RWPE1 (cell line): ENCODE measurements at regions not wholly inside any gene's neighbourhood (a gene's known extent, or its start where the extent isn't known, plus 50 kb on each side); places are given as distances from the start of the nearest gene placed in this dataset.

Experiments used
- CTCF ChIA-PET: fragments of 350-600 bp; sonication (Branson Sonifier 250); formaldehyde crosslinking; extraction: SDS; loops from one replicate; lab custom pipeline; 2021; lab: Yijun Ruan, JAX
- POLR2A ChIA-PET: fragments of 400-600 bp; formaldehyde crosslinking; extraction: SDS; loops from one replicate; lab custom pipeline; 2020; ENCODE audit warnings: antibody characterized with exemption; ENCODE audit not compliant: low non-redundant PET; lab: Yijun Ruan, JAX
- DNase-seq: peaks from one replicate; pipeline ENCODE4 v3.0.0; 2012; ENCODE audit warnings: low spot score
- H3K27ac ChIP-seq: fragments of 450-650 bp; 2 replicates; pipeline ENCODE4 v1.5.1; 2017
- TF ChIP-seq, protein P1 (sequence below): fragments of 450-650 bp; conservative IDR thresholded peaks from 2 replicates; pipeline ENCODE4 v1.5.1; 2017; ENCODE audit warnings: low read depth, mild to moderate bottlenecking

DNA sequence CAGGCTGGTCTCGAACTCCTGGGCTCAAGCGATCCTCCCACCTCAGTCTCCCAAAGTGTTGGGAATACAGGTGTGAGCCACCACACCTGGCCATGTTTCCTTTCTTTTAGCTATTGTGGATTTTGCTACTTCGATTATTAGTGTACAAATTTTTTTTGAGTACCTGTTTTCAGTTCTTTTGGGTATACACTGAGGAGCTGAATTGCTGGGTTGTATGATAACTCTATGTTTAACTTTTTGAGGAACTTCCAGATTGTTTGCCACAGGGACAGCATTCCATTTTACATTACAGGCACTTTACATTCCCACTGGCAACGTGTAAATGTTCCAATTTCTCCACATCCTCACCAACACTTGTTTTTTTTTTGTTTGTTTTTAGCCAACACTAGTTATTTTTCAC is 198.1 kb upstream of the TBX3 start:
- TF ChIP-seq, protein P1, sequence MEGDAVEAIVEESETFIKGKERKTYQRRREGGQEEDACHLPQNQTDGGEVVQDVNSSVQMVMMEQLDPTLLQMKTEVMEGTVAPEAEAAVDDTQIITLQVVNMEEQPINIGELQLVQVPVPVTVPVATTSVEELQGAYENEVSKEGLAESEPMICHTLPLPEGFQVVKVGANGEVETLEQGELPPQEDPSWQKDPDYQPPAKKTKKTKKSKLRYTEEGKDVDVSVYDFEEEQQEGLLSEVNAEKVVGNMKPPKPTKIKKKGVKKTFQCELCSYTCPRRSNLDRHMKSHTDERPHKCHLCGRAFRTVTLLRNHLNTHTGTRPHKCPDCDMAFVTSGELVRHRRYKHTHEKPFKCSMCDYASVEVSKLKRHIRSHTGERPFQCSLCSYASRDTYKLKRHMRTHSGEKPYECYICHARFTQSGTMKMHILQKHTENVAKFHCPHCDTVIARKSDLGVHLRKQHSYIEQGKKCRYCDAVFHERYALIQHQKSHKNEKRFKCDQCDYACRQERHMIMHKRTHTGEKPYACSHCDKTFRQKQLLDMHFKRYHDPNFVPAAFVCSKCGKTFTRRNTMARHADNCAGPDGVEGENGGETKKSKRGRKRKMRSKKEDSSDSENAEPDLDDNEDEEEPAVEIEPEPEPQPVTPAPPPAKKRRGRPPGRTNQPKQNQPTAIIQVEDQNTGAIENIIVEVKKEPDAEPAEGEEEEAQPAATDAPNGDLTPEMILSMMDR, result no peak
- ChIA-PET POLR2A (no interaction called here), CTCF (interaction anchor here (0.6 kb wide), 1 partner anchor 746 kb away, joined by 7 read pairs; no protein-coding TSS in a partner anchor)
- H3K27ac ChIP-seq, result no peak overlapping the region
- no peak for DNase-seq

DNA sequence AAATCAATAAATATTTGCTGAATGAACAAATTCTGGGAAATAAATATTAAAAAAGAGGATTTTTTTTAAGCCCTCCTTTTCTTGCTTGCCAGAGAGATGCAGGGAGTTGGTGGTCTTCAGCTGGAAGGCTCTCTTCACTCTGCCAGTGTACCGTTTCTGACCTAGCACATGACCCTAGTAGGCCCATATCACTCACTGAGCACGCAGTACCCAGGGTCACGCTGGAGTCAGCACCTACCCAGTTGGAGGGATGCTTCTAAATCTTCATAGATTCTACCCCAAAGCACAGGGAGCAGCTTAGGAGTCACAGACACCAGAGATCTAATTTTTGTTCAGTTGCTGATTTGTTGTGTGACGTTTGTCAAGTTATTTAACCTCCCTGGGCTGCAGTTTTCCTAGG is 195.4 kb upstream of the TBX3 start:
- CTCF ChIA-PET, result no interaction called here

DNA sequence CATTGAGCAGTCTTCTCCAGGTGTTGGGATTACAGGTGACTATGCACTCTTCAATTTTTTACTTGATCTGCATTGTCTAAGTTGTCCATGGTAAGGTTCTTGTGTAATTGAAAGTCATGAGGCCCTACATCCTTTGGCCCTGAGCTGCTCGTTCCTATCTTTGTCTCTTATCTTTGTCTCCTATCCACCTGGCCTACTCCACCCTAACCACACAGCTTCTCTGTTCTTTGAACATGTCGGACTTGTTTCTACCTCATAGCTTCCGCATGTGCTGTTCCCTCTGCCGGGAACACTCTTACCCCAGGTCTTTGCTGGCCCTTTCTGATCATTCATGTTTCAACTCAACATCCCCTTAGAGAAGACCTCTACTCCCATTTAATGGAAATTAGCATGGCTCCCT is 194.8 kb upstream of the TBX3 start:
- POLR2A ChIA-PET, result no interaction called here
- H3K27ac ChIP-seq, result no peak overlapping the region
- TF ChIP-seq, protein P1, result no peak
- no peak for DNase-seq
- CTCF ChIA-PET, result no interaction called here

More for the DNA sequence above, 195.4 kb upstream of the TBX3 start:
- DNase-seq, result no peak
- no peak overlapping the region for H3K27ac ChIP-seq
- POLR2A ChIA-PET, result no interaction called here
- TF ChIP-seq, protein P1, result no peak

DNA sequence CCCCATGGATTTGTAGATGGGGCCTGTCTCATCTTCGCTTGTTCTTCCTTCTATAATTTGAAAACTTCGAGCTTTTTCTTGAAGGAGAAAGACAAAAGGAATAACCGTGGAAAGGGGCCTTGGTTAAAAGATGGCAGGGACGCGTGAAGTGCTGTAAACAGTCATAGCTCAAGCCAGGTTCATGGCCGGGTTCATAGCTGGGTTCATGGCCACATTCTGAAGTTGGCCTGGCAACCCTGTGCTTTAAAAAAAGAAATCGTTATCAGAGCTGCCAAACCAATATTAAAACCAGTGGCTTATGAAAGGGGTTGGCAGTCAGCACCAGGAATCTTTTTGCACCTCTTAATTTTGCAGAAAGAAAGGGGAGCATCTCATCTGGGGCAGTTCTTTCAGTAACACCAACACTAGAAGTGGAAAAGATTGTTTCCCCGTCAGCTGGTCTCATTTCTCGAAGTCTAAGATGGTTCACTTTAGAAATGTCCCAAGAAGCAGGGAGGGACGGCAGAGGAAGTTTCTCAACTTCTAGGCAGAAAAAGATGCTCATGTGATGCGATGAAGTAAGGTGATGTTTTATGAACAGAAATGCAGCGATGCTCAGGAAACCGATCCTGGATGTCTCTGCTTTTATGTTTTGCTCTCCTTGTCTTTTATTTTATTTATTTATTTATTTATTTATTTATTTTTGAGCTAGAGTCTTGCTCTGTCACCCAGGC is 193.1 kb upstream of the TBX3 start:
- ChIA-PET CTCF (no interaction called here), POLR2A (no interaction called here)
- no peak overlapping the region for H3K27ac ChIP-seq
- no peak for DNase-seq
- TF ChIP-seq, protein P1, result no peak

DNA sequence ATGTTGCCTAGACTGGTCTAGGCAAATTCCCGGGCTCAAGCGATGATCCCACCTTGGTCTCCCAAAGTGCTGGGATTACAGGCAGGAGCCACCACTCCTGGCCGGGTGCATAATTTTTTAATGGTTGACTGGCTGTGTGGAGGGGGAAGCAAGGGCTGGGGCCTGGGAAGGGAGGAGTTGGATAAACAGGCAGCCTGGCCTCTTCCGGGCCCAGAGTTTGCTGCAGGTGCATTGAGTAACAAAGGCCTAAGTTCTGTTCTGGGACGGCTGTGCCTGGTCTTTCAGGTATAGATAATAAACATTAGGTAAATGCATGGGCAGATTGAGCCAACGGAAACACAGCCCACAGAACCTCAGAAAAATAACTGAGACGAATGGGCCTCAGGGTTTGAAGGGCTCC is 191.3 kb upstream of the TBX3 start:
- POLR2A ChIA-PET, result no interaction called here
- CTCF ChIA-PET, result no interaction called here

DNA sequence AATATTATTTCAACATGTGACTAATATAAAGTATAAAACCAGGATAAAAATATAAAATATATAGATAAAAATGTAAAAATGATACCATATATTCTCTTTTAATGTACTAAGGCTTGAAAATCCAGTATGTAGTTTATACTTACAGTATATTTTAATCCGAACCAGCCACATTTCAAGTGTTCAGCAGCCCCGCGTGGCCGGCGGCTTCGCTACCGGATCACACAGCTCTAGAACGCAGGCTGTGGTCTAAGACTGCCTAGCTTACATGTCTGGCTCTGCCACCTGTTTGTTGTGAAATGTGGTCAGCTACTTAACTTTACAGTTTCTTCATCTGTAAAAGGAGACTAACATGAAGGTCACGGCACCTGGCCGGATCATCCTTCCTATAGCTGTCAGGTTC is 189.7 kb upstream of the TBX3 start:
- no peak overlapping the region for H3K27ac ChIP-seq
- ChIA-PET POLR2A (no interaction called here), CTCF (interaction anchor here (0.6 kb wide), 1 partner anchor 260 kb away, joined by 5 read pairs; no protein-coding TSS in a partner anchor)
- TF ChIP-seq, protein P1, result no peak
- no peak for DNase-seq

More for the DNA sequence above, 191.3 kb upstream of the TBX3 start:
- H3K27ac ChIP-seq, result no peak overlapping the region
- TF ChIP-seq, protein P1, result no peak
- DNase-seq, result no peak
